ENCODE measurements at regions not wholly inside any gene's neighbourhood (a gene's known extent, or its start where the extent isn't known, plus 50 kb on each side); places are given as distances from the start of the nearest gene placed in this dataset.
A peak's percentile ranks its signal among the peaks of the same experiment; 100 is the strongest.

DNA sequence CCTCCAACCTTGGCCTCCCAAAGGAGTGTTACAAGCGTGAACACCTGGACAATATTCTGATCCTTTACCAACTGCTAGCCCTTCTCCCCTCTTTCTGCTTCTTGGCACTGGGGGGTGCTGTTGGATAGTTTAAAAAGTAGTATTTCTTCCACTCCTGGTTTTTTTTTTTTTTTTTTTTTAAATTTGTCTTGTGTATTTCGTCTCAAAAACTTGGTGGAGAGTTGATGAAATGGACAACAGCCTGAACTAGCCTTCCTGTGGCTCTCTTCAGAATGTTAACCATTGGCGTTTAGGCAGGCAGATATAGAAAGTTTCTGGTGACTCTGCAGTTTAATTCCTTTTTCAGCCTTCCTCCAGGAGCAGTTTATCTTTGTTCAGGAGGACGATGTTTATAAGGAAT is 69.7 kb upstream of the USP24 start:
- TF ChIP-seq, protein P1, sequence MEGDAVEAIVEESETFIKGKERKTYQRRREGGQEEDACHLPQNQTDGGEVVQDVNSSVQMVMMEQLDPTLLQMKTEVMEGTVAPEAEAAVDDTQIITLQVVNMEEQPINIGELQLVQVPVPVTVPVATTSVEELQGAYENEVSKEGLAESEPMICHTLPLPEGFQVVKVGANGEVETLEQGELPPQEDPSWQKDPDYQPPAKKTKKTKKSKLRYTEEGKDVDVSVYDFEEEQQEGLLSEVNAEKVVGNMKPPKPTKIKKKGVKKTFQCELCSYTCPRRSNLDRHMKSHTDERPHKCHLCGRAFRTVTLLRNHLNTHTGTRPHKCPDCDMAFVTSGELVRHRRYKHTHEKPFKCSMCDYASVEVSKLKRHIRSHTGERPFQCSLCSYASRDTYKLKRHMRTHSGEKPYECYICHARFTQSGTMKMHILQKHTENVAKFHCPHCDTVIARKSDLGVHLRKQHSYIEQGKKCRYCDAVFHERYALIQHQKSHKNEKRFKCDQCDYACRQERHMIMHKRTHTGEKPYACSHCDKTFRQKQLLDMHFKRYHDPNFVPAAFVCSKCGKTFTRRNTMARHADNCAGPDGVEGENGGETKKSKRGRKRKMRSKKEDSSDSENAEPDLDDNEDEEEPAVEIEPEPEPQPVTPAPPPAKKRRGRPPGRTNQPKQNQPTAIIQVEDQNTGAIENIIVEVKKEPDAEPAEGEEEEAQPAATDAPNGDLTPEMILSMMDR (IDR thresholded peaks at IDR 0.05; ENCODE audit: low read depth, low read length, missing control alignments): peak; percentile 74
- H3K36me3 ChIP-seq (replicated peaks): no peaks in the 10 kb centered on the region
- H3K27ac ChIP-seq: no peak overlapping the region
- in situ Hi-C loops (cut with HindIII; ENCODE audit: low pct_ligation_motif_present, low sequenced_read_pairs): loop anchor here (10.0 kb wide), 1 partner anchor 1300 kb away; no protein-coding TSS in a partner anchor
- DNase-seq: peak; percentile 43
- no peaks in the 10 kb centered on the region for H3K27me3 ChIP-seq (replicated peaks)
- no peak overlapping the region for H3K4me3 ChIP-seq (ENCODE audit: low read depth, low read length)

DNA sequence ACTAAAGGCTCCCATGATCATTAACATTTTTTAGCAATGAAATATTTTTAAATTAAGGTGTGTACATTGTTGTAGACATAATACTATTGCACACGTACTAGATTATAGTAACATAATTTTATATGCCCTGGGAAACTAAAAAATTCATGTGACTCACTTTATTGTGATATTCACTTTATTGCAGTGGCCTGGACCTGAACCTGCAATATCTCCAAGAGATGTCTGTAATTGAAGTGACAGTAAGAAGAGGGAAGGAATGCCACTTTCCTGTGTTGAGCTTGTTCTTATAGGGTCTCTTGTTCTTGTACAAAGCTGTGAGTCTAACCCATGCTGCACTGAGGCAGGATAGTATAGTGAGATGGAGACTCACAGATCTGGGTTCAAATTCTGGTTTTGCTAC is 66.9 kb upstream of the USP24 start:
- no peak for DNase-seq
- no peak overlapping the region for H3K4me3 ChIP-seq (ENCODE audit: low read depth, low read length)
- TF ChIP-seq, protein P1 (IDR thresholded peaks at IDR 0.05; ENCODE audit: low read depth, low read length, missing control alignments): no peak
- no peak overlapping the region for H3K27ac ChIP-seq
- no peaks in the 10 kb centered on the region for H3K36me3 ChIP-seq (replicated peaks)
- H3K27me3 ChIP-seq (replicated peaks): no peaks in the 10 kb centered on the region
- in situ Hi-C loops (cut with HindIII; ENCODE audit: low pct_ligation_motif_present, low sequenced_read_pairs): loop anchor here (10.0 kb wide), 1 partner anchor 1303 kb away; no protein-coding TSS in a partner anchor

DNA sequence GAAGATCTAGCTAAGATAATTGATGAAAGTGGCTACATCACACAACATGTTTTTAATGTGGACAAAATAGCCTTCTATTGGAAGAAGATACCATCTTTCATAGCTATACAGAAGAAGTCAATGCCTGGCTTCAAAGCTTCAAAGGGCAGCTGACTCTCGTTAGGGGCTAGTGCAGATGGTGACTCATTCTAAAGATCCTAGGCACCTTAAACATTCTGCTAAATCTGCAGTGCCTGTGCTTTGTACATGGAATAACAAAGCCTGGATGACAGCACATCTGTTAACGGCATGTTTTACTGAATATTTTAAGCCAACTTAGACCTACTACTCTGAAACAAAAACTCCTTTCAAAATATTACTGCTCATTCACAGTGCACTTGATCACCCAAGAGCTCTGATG is 65.6 kb upstream of the USP24 start:
- in situ Hi-C loops (cut with HindIII; ENCODE audit: low pct_ligation_motif_present, low sequenced_read_pairs): loop anchor here (10.0 kb wide), 1 partner anchor 1304 kb away; no protein-coding TSS in a partner anchor

DNA sequence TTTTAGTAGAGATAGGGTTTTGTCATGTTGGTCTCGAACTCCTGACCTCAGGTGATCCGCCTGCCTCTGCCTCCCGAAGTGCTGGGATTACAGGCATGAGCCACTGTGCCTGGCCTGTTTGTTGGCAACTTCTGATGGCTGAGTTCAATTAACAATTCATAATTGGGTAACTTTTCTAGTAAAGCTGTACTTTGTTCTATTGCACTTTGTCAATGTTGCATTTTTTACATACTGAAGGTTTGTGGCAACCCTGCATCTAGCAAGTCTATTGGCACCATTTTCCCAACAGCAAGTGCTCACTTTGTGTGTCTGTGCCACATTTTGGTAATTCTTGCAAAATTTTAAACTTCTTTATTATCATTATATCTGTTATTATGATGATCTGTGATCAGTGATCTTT is 64.5 kb upstream of the USP24 start:
- H3K27me3 ChIP-seq (replicated peaks): no peaks in the 10 kb centered on the region
- no peak overlapping the region for H3K4me3 ChIP-seq (ENCODE audit: low read depth, low read length)
- H3K27ac ChIP-seq: no peak overlapping the region
- in situ Hi-C loops (cut with HindIII; ENCODE audit: low pct_ligation_motif_present, low sequenced_read_pairs): loop anchor here (10.0 kb wide), 1 partner anchor 1305 kb away; no protein-coding TSS in a partner anchor
- no peak for DNase-seq
- H3K36me3 ChIP-seq (replicated peaks): no peaks in the 10 kb centered on the region
- TF ChIP-seq, protein P1 (IDR thresholded peaks at IDR 0.05; ENCODE audit: low read depth, low read length, missing control alignments): no peak

More for the DNA sequence above, 65.6 kb upstream of the USP24 start:
- Histone ChIP-seq H3K27ac (no peak overlapping the region), H3K36me3 (replicated peaks) (no peaks in the 10 kb centered on the region), H3K4me3 (ENCODE audit: low read depth, low read length) (no peak overlapping the region), H3K27me3 (replicated peaks) (no peaks in the 10 kb centered on the region)
- TF ChIP-seq, protein P1 (IDR thresholded peaks at IDR 0.05; ENCODE audit: low read depth, low read length, missing control alignments): no peak
- DNase-seq: no peak

DNA sequence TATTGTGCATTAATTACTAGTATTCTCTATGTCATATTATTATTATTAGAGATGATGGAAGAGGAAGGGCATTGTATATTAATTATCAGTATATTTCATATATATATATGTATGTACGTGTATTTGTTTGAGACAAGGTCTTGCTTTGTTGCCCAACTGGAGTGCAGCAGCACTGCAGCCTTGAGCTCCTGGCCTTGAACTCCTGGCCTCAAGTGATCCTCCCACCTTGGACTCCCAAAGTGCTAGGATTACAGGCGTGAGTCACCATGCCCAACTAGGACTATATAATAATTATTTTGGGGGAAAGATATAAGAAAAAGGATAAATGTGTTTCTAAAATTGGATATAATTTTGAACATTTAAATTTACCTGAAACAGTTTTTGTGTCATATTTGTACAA is 63.2 kb upstream of the USP24 start:
- no peak overlapping the region for H3K4me3 ChIP-seq (ENCODE audit: low read depth, low read length)
- no peaks in the 10 kb centered on the region for H3K36me3 ChIP-seq (replicated peaks)
- TF ChIP-seq, protein P1 (IDR thresholded peaks at IDR 0.05; ENCODE audit: low read depth, low read length, missing control alignments): no peak
- in situ Hi-C loops (cut with HindIII; ENCODE audit: low pct_ligation_motif_present, low sequenced_read_pairs): no loop called here
- H3K27ac ChIP-seq: no peak overlapping the region
- no peaks in the 10 kb centered on the region for H3K27me3 ChIP-seq (replicated peaks)
- DNase-seq: no peak
